ENCODE measurements at regions not wholly inside any gene's neighbourhood (a gene's known extent, or its start where the extent isn't known, plus 50 kb on each side); places are given as distances from the start of the nearest gene placed in this dataset.

GRCh38 chr2:236805800-236806531 is 236.3 kb downstream of the ACKR3 start:
- intact Hi-C loops (cut with micrococcal nuclease; ENCODE audit: unreplicated experiment): no loop called here
- Histone ChIP-seq H3K79me2 (ENCODE audit: low read depth) (no peaks in the 10 kb centered on the region), H3K36me3 (ENCODE audit: low read depth) (no peaks in the 10 kb centered on the region), H3K9me2 (ENCODE audit: insufficient read depth) (no peaks in the 10 kb centered on the region), H3K4me1 (replicated peaks; ENCODE audit: insufficient read depth) (no peaks in the 10 kb centered on the region), H3K27me3 (ENCODE audit: insufficient read depth, low read depth) (peaks cover 22% of the 10 kb centered on the region; the same call in 1 of the 2 replicates), H4K20me1 (ENCODE audit: insufficient read depth) (no peaks in the 10 kb centered on the region), H3K9me3 (ENCODE audit: insufficient read depth, low read depth) (0 out of 2 replicates have a peak, but pooled peaks cover 3% of the 10 kb centered on the region), H2AFZ (no peak overlapping the region), H3K27ac (no peak overlapping the region), H3K4me3 (no peak overlapping the region), H3F3A (ENCODE audit: insufficient read depth, low read depth) (no peaks in the 10 kb centered on the region), H3K4me2 (no peak overlapping the region)
- BruUV-seq (replicated peaks): no TSS peak
- POLR2A ChIA-PET (ENCODE audit: unreplicated experiment): no interaction called here
- DNase-seq: no peak
- TF ChIP-seq EZH2 (IDR thresholded peaks at IDR 0.05; ENCODE audit: low read depth): no peak
- TF ChIP-seq CTCF (conservative IDR thresholded peaks at IDR 0.05): no peak
- CTCF ChIA-PET: interaction anchor here (0.6 kb wide), 1 partner anchor 37 kb away, joined by 3 read pairs; no protein-coding TSS in a partner anchor

- Histone ChIP-seq H2AFZ (no peak overlapping the region), H3K9me2 (ENCODE audit: insufficient read depth) (no peaks in the 10 kb centered on the region), H4K20me1 (ENCODE audit: insufficient read depth) (no peaks in the 10 kb centered on the region), H3F3A (ENCODE audit: insufficient read depth, low read depth) (no peaks in the 10 kb centered on the region), H3K27me3 (ENCODE audit: insufficient read depth, low read depth) (peaks cover 26% of the 10 kb centered on the region), H3K4me1 (replicated peaks; ENCODE audit: insufficient read depth) (peaks cover 12% of the 10 kb centered on the region), H3K27ac (no peak overlapping the region), H3K9me3 (ENCODE audit: insufficient read depth, low read depth) (0 out of 2 replicates have a peak, but pooled peaks cover 3% of the 10 kb centered on the region), H3K4me2 (no peak overlapping the region), H3K36me3 (ENCODE audit: low read depth) (no peaks in the 10 kb centered on the region), H3K79me2 (ENCODE audit: low read depth) (no peaks in the 10 kb centered on the region), H3K4me3 (no peak overlapping the region)
- BruUV-seq (replicated peaks): no TSS peak
- intact Hi-C loops (cut with micrococcal nuclease; ENCODE audit: unreplicated experiment): no loop called here
- no peak for DNase-seq
- TF ChIP-seq CTCF (conservative IDR thresholded peaks at IDR 0.05): no peak
- TF ChIP-seq EZH2 (IDR thresholded peaks at IDR 0.05; ENCODE audit: low read depth): no peak
- POLR2A ChIA-PET (ENCODE audit: unreplicated experiment): no interaction called here
- CTCF ChIA-PET: no interaction called here
Measured at GRCh38 chr2:236809716-236810115, 240.1 kb downstream of the ACKR3 start.

- no peak overlapping the region for H3K4me3 ChIP-seq
- H3K27ac ChIP-seq: no peak overlapping the region
- 0 out of 2 replicates have a peak, but pooled peaks cover 3% of the 10 kb centered on the region for H3K9me3 ChIP-seq (ENCODE audit: insufficient read depth, low read depth)
- H3K4me1 ChIP-seq (replicated peaks; ENCODE audit: insufficient read depth): peaks cover 12% of the 10 kb centered on the region
- H2AFZ ChIP-seq: no peak overlapping the region
- POLR2A ChIA-PET (ENCODE audit: unreplicated experiment): no interaction called here
- no peaks in the 10 kb centered on the region for H4K20me1 ChIP-seq (ENCODE audit: insufficient read depth)
- no peak for TF ChIP-seq EZH2 (IDR thresholded peaks at IDR 0.05; ENCODE audit: low read depth)
- TF ChIP-seq CTCF (conservative IDR thresholded peaks at IDR 0.05): no peak
- BruUV-seq (replicated peaks): no TSS peak
- peaks cover 27% of the 10 kb centered on the region for H3K27me3 ChIP-seq (ENCODE audit: insufficient read depth, low read depth)
- H3K9me2 ChIP-seq (ENCODE audit: insufficient read depth): no peaks in the 10 kb centered on the region
- no peaks in the 10 kb centered on the region for H3K79me2 ChIP-seq (ENCODE audit: low read depth)
- CTCF ChIA-PET: interaction anchor here (0.6 kb wide), 1 partner anchor 1043 kb away, joined by 6 read pairs; no protein-coding TSS in a partner anchor
- no peak for DNase-seq
- no peak overlapping the region for H3K4me2 ChIP-seq
- intact Hi-C loops (cut with micrococcal nuclease; ENCODE audit: unreplicated experiment): no loop called here
- H3F3A ChIP-seq (ENCODE audit: insufficient read depth, low read depth): no peaks in the 10 kb centered on the region
- H3K36me3 ChIP-seq (ENCODE audit: low read depth): no peaks in the 10 kb centered on the region
Measured at GRCh38 chr2:236811062-236811656, 241.5 kb downstream of the ACKR3 start.
